GM12878 (cell line): ENCODE measurements at regions not wholly inside any gene's neighbourhood (a gene's known extent, or its start where the extent isn't known, plus 50 kb on each side); places are given as distances from the start of the nearest gene placed in this dataset.

Experiments used
- ATAC-seq: fragments of 200-7000 bp; cut with Tn5 transposase; 3 replicates; pipeline ENCODE4 v1.9.1; 2020; ENCODE audit warnings: mild to moderate bottlenecking, moderate library complexity
- BruUV-seq: library from RNA; stranded (reverse); fragments of 400-500 nt; replicated peaks from 2 replicates; lab custom pipeline; 2021; lab: Mats Ljungman, UMichigan
- CTCF ChIA-PET: fragments of 300-600 bp; sonication (Branson Sonifier 250); formaldehyde crosslinking; extraction: SDS; loops from one replicate; lab custom pipeline; 2021; ENCODE audit warnings: inconsistent platforms; lab: Yijun Ruan, JAX
- POLR2A ChIA-PET: fragments of 350-600 bp; formaldehyde crosslinking; extraction: SDS; loops from one replicate; lab custom pipeline; 2021; ENCODE audit warnings: inconsistent platforms; lab: Charles Lee
- RAD21 ChIA-PET: fragments of 300-600 bp; sonication (Branson Sonifier 250); formaldehyde crosslinking; loops from one replicate; lab custom pipeline; 2023; ENCODE audit warnings: antibody characterized with exemption; ENCODE audit not compliant: unreplicated experiment; lab: Charles Lee
- SMC1A ChIA-PET: fragments of 300-600 bp; sonication (Branson Sonifier 250); formaldehyde crosslinking; loops from one replicate; lab custom pipeline; 2023; ENCODE audit not compliant: unreplicated experiment, uncharacterized antibody; lab: Charles Lee
- DNase-seq: peaks from one replicate; pipeline ENCODE4 v3.0.0-alpha.2; 2011; ENCODE audit warnings: low read depth, low spot score
- FAIRE-seq: peaks from 3 replicates; lab custom pipeline; 2011; peaks lifted over from hg19 to GRCh38; lab: Jason Lieb, UNC
- H2AFZ ChIP-seq: 2 replicates; pipeline ENCODE4 v1.6.0; 2011; ENCODE audit warnings: low read depth, low read length, control low read depth; ENCODE audit not compliant: control insufficient read depth
- H3K27ac ChIP-seq: 2 replicates; pipeline ENCODE4 v1.5.1; 2011; ENCODE audit warnings: control low read depth; ENCODE audit not compliant: control insufficient read depth, insufficient read depth
- H3K27me3 ChIP-seq, 2 experiments: replicated peaks in 1 of 2; 2 replicates each; pipeline versions ENCODE4 v1.6.0 to v1.6.1; 2011; ENCODE audit warnings: low read length in 1 of 2; ENCODE audit not compliant: control insufficient read depth in 2 of 2, insufficient read depth in 2 of 2
- H3K36me3 ChIP-seq, 2 experiments: 2 replicates each; pipeline ENCODE4 v1.5.1; 2011; ENCODE audit warnings: low read length in 1 of 2; ENCODE audit not compliant: control insufficient read depth in 2 of 2, insufficient read depth in 2 of 2
- H3K4me1 ChIP-seq: 2 replicates; pipeline ENCODE4 v1.6.1; 2011; ENCODE audit warnings: mild to moderate bottlenecking, low read length, moderate library complexity, mixed read lengths; ENCODE audit not compliant: control insufficient read depth, insufficient read depth
- H3K4me2 ChIP-seq: 2 replicates; pipeline ENCODE4 v1.6.0; 2011; ENCODE audit warnings: control low read depth; ENCODE audit not compliant: control insufficient read depth, insufficient read depth
- H3K4me3 ChIP-seq: fragments of 200-600 bp; sonication (generic); 2 replicates; pipeline ENCODE4 v1.5.1; 2016
- H3K79me2 ChIP-seq: 2 replicates; pipeline ENCODE4 v1.6.0; 2011; ENCODE audit warnings: low read length; ENCODE audit not compliant: control insufficient read depth, insufficient read depth
- H3K9ac ChIP-seq: 2 replicates; pipeline ENCODE4 v1.8.0; 2011; ENCODE audit warnings: low read length, control low read depth, mixed read lengths; ENCODE audit not compliant: control insufficient read depth, insufficient read depth
- H3K9me3 ChIP-seq: replicated peaks from 3 replicates; pipeline ENCODE4 v1.5.1; 2011; ENCODE audit warnings: mild to moderate bottlenecking, low read length; ENCODE audit not compliant: control insufficient read depth, insufficient read depth
- H4K20me1 ChIP-seq: 2 replicates; pipeline ENCODE4 v1.6.0; 2011; ENCODE audit not compliant: control insufficient read depth, insufficient read depth
- BCL11A ChIP-seq: IDR thresholded peaks from 2 replicates; pipeline ENCODE4 v1.6.1; 2011; ENCODE audit warnings: low read depth, low read length
- BHLHE40 ChIP-seq, 2 experiments: fragments of 450-650 bp in 1 of 2; IDR thresholded peaks; 2 replicates each; pipeline ENCODE4 v1.6.1; 2011 to 2017; ENCODE audit warnings: low read depth in 2 of 2, borderline replicate concordance in 1 of 2, improper control_type of control experiment in 1 of 2, low read length in 1 of 2, mild to moderate bottlenecking in 1 of 2
- CREM ChIP-seq: IDR thresholded peaks from 2 replicates; pipeline ENCODE4 v1.6.1; 2014; ENCODE audit warnings: antibody characterized with exemption, low read depth
- E4F1 ChIP-seq: fragments of 450-650 bp; IDR thresholded peaks from 2 replicates; pipeline ENCODE4 v1.6.1; 2018; ENCODE audit warnings: borderline replicate concordance, mild to moderate bottlenecking; ENCODE audit not compliant: partially characterized antibody
- EZH2 ChIP-seq: IDR thresholded peaks from 2 replicates; pipeline ENCODE4 v1.6.1; 2012; ENCODE audit warnings: low read depth, mild to moderate bottlenecking, control low read depth, inconsistent platforms, low read length, borderline replicate concordance; ENCODE audit not compliant: control insufficient read depth
- MTA3 ChIP-seq: IDR thresholded peaks from 2 replicates; pipeline ENCODE4 v1.6.1; 2012; ENCODE audit warnings: low read length, inconsistent platforms, borderline replicate concordance
- NFXL1 ChIP-seq: fragments of 450-650 bp; IDR thresholded peaks from 2 replicates; pipeline ENCODE4 v1.6.1; 2017; ENCODE audit warnings: antibody characterized with exemption, mild to moderate bottlenecking, borderline replicate concordance
- PAX5 ChIP-seq: IDR thresholded peaks from 2 replicates; pipeline ENCODE4 v1.6.1; 2011; ENCODE audit warnings: low read depth, low read length, borderline replicate concordance
- RAD21 ChIP-seq: IDR thresholded peaks from 2 replicates; pipeline ENCODE4 v1.6.1; 2011; ENCODE audit warnings: mild to moderate bottlenecking, low read depth, low read length, moderate library complexity; ENCODE audit not compliant: insufficient read depth
- RAD51 ChIP-seq: fragments of 450-650 bp; IDR thresholded peaks from 2 replicates; pipeline ENCODE4 v1.6.1; 2016; ENCODE audit warnings: moderate library complexity, mild to moderate bottlenecking, inconsistent platforms
- RBBP5 ChIP-seq: fragments of 200-600 bp; sonication (generic); conservative IDR thresholded peaks from 2 replicates; pipeline ENCODE4 v1.6.1; 2016
- RCOR1 ChIP-seq: conservative IDR thresholded peaks from 2 replicates; pipeline ENCODE4 v1.6.1; 2012; ENCODE audit warnings: low read depth, low read length, improper control_type of control experiment
- SRF ChIP-seq, 2 experiments: IDR thresholded peaks; 2 replicates each; pipeline ENCODE4 v1.6.1; 2011; ENCODE audit warnings: low read depth in 2 of 2, low read length in 2 of 2, mild to moderate bottlenecking in 1 of 2, moderate library complexity in 1 of 2
- ZBTB40 ChIP-seq: fragments of 450-650 bp; IDR thresholded peaks from 2 replicates; pipeline ENCODE4 v1.6.1; 2016; ENCODE audit warnings: mild to moderate bottlenecking, moderate library complexity, borderline replicate concordance
- WGBS: methylation state at CpG from one replicate; pipeline ENCODE4 v1.1.6; 2016; ENCODE audit warnings: low lambda C conversion rate; ENCODE audit not compliant: insufficient replicate concordance, insufficient coverage; ENCODE audit errors: missing lambda C conversion rate; 5-methylcytosine and 5-hydroxymethylcytosine counted together
- in situ Hi-C: fragments of 300-500 bp; cut with MboI; formaldehyde crosslinking; loops from 9 replicates; pipeline ENCODE4 v1.14.3; 2018; ENCODE audit warnings: mixed read lengths
- intact Hi-C: fragments of 100-400 bp; cut with micrococcal nuclease; formaldehyde crosslinking; loops from one replicate; pipeline ENCODE4 v1.14.2; 2022; ENCODE audit not compliant: unreplicated experiment
- TF ChIP-seq, protein P1 (sequence below): IDR thresholded peaks from 2 replicates; pipeline ENCODE4 v1.6.1; 2012; ENCODE audit warnings: low read depth, low read length, improper control_type of control experiment

- TF ChIP-seq ZBTB40: no peak
- TF ChIP-seq, protein P1, sequence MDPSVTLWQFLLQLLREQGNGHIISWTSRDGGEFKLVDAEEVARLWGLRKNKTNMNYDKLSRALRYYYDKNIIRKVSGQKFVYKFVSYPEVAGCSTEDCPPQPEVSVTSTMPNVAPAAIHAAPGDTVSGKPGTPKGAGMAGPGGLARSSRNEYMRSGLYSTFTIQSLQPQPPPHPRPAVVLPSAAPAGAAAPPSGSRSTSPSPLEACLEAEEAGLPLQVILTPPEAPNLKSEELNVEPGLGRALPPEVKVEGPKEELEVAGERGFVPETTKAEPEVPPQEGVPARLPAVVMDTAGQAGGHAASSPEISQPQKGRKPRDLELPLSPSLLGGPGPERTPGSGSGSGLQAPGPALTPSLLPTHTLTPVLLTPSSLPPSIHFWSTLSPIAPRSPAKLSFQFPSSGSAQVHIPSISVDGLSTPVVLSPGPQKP: no peak
- TF ChIP-seq PAX5: no peak
- TF ChIP-seq SRF (IDR thresholded peaks at IDR 0.05; ENCODE audit: low read depth in 2 of 2, low read length in 2 of 2): no peak
- no peak for TF ChIP-seq NFXL1
Observed at GRCh38 chr2:204437408-204437807, 107.9 kb upstream of the PARD3B start (continued).

GRCh38 chr2:204437815-204438756 is 107.2 kb upstream of the PARD3B start:
- DNase-seq: no peak
- TF ChIP-seq RBBP5: no peak
- TF ChIP-seq RCOR1: no peak
- no peak for TF ChIP-seq RAD51
- TF ChIP-seq EZH2: no peak
- TF ChIP-seq RAD21: no peak
- no peak for TF ChIP-seq BCL11A
- TF ChIP-seq E4F1: no peak
- TF ChIP-seq CREM: no peak
- TF ChIP-seq BHLHE40 (IDR thresholded peaks at IDR 0.05; ENCODE audit: borderline replicate concordance in 1 of 2, low read depth in 2 of 2, low read length in 1 of 2): no peak
- TF ChIP-seq MTA3: no peak

More at GRCh38 chr2:204437815-204438756, 107.2 kb upstream of the PARD3B start:
- Histone ChIP-seq H3K36me3 (no peaks in the 10 kb centered on the region), H3K9ac (no peak overlapping the region), H3K4me2 (no peak overlapping the region), H3K4me1 (no peaks in the 10 kb centered on the region), H3K27me3 (no peaks in the 10 kb centered on the region), H3K9me3 (no peaks in the 10 kb centered on the region), H3K79me2 (no peaks in the 10 kb centered on the region), H2AFZ (no peak overlapping the region), H3K27ac (no peak overlapping the region), H4K20me1 (no peaks in the 10 kb centered on the region), H3K4me3 (no peak overlapping the region)
- SMC1A ChIA-PET: no interaction called here
- intact Hi-C loops: no loop called here
- RAD21 ChIA-PET: no interaction called here
- POLR2A ChIA-PET: no interaction called here
- CTCF ChIA-PET: no interaction called here
- BruUV-seq: no TSS peak
- FAIRE-seq (no peak), ATAC-seq (no peak)
- WGBS: 32% methylated on average over 18 of the region's 18 CpGs
- in situ Hi-C loops: no loop called here
